Lower lobe of right lung (tissue), 2 donors: ENCODE measurements at regions not wholly inside any gene's neighbourhood (a gene's known extent, or its start where the extent isn't known, plus 50 kb on each side); places are given as distances from the start of the nearest gene placed in this dataset.

Experiments used
- ATAC-seq, 2 donors: fragments of 200-7000 bp; cut with Tn5 transposase; one replicate each; pipeline ENCODE4 v1.9.1; 2020 to 2022; ENCODE audit warnings: mild to moderate bottlenecking in 2 of 2, moderate library complexity in 2 of 2
- DNase-seq: peaks from one replicate; pipeline ENCODE4 v3.0.0-alpha.2; 2020
- H3K27ac ChIP-seq: fragments of 200-600 bp; one replicate; pipeline ENCODE4 v1.8.0; 2022
- H3K27me3 ChIP-seq: fragments of 200-600 bp; one replicate; pipeline ENCODE4 v1.8.0; 2022; ENCODE audit warnings: low read depth
- H3K36me3 ChIP-seq: fragments of 200-600 bp; one replicate; pipeline ENCODE4 v1.8.0; 2022; ENCODE audit warnings: mild to moderate bottlenecking
- H3K4me1 ChIP-seq: fragments of 200-600 bp; one replicate; pipeline ENCODE4 v1.8.0; 2022
- H3K4me3 ChIP-seq: fragments of 200-600 bp; one replicate; pipeline ENCODE4 v1.8.0; 2022; ENCODE audit warnings: mild to moderate bottlenecking
- H3K9me3 ChIP-seq: fragments of 200-600 bp; one replicate; pipeline ENCODE4 v1.8.0; 2022
- CTCF ChIP-seq: fragments of 200-600 bp; IDR thresholded peaks from one replicate; pipeline ENCODE4 v1.8.0; 2022; ENCODE audit warnings: antibody characterized with exemption, mild to moderate bottlenecking
- intact Hi-C: fragments of 100-400 bp; cut with DNase I; formaldehyde crosslinking; loops from one replicate; pipeline ENCODE4 v1.11.0; 2022
- donor health status: DM: no; HTN: yes; CAD: no; lungs with severe emphysema.

GRCh38 chr22:48858121-48858520 lies 969.6 kb downstream of the BRD1 start:
- no peak overlapping the region for H3K4me3 ChIP-seq
- ATAC-seq: no peak
- no peaks in the 10 kb centered on the region for H3K4me1 ChIP-seq
- no peaks in the 10 kb centered on the region for H3K36me3 ChIP-seq
- no peak for TF ChIP-seq CTCF
- no peaks in the 10 kb centered on the region for H3K27me3 ChIP-seq
- H3K27ac ChIP-seq: no peak overlapping the region
- DNase-seq: no peak
- H3K9me3 ChIP-seq: no peaks in the 10 kb centered on the region
- intact Hi-C loops: no loop called here

GRCh38 chr22:48857202-48857805 lies 970.4 kb downstream of the BRD1 start:
- H3K4me1 ChIP-seq: no peaks in the 10 kb centered on the region
- H3K27ac ChIP-seq: no peak overlapping the region
- no peak for TF ChIP-seq CTCF
- no peak overlapping the region for H3K4me3 ChIP-seq
- intact Hi-C loops: no loop called here
- no peaks in the 10 kb centered on the region for H3K27me3 ChIP-seq
- no peaks in the 10 kb centered on the region for H3K9me3 ChIP-seq
- ATAC-seq: no peak
- no peak for DNase-seq
- H3K36me3 ChIP-seq: no peaks in the 10 kb centered on the region

GRCh38 chr22:48856308-48856615 lies 971.4 kb downstream of the BRD1 start:
- H3K4me1 ChIP-seq: no peaks in the 10 kb centered on the region
- ATAC-seq: no peak
- no peaks in the 10 kb centered on the region for H3K36me3 ChIP-seq
- no peak for TF ChIP-seq CTCF
- no peak overlapping the region for H3K4me3 ChIP-seq
- no peaks in the 10 kb centered on the region for H3K27me3 ChIP-seq
- no peak overlapping the region for H3K27ac ChIP-seq
- intact Hi-C loops: no loop called here
- H3K9me3 ChIP-seq: no peaks in the 10 kb centered on the region
- DNase-seq: no peak

- no peak overlapping the region for H3K4me3 ChIP-seq
- H3K27me3 ChIP-seq: no peaks in the 10 kb centered on the region
- intact Hi-C loops: no loop called here
- H3K4me1 ChIP-seq: no peaks in the 10 kb centered on the region
- DNase-seq (no peak), ATAC-seq (no peak)
- TF ChIP-seq CTCF: no peak
- H3K27ac ChIP-seq: no peak overlapping the region
- no peaks in the 10 kb centered on the region for H3K36me3 ChIP-seq
- no peaks in the 10 kb centered on the region for H3K9me3 ChIP-seq
Observed at GRCh38 chr22:48855593-48856307, 971.9 kb downstream of the BRD1 start.

- intact Hi-C loops: no loop called here
- no peaks in the 10 kb centered on the region for H3K36me3 ChIP-seq
- no peaks in the 10 kb centered on the region for H3K4me1 ChIP-seq
- ATAC-seq: no peak
- H3K27me3 ChIP-seq: no peaks in the 10 kb centered on the region
- no peak overlapping the region for H3K27ac ChIP-seq
- H3K4me3 ChIP-seq: no peak overlapping the region
- DNase-seq: no peak
- TF ChIP-seq CTCF: no peak
- no peaks in the 10 kb centered on the region for H3K9me3 ChIP-seq
Observed at GRCh38 chr22:48855013-48855412, 972.7 kb downstream of the BRD1 start.
